ENCODE measurements at regions not wholly inside any gene's neighbourhood (a gene's known extent, or its start where the extent isn't known, plus 50 kb on each side); places are given as distances from the start of the nearest gene placed in this dataset. TPM values are rescaled to one million over a fixed set of nuclear protein-coding genes. Genes with fewer than 3 reads are reported as not detected.

- DNase-seq: no peak
These were observed 78.0 kb downstream of the VEGFA start for GRCh38 chr6:43847741-43848630.

GRCh38 chr6:43846556-43846955 is 76.5 kb downstream of the VEGFA start:
- DNase-seq: no peak

DNA sequence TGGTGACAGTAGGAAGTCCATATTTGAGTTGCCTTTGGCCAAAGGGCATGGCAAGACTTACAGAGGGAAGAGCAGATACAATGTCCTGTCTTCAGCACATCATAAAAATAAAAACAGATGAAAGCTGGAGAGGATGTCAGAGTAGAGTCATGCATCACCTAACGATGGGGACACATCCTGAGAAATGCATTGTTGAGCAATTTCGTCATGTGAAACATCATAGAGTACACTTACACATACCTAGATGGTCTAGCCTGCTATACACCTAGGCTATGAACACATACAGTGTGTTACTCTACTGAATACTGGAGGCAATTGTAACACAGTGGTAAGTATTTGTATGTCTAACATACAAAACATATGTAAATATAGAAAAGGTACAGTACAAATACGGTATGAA is 75.6 kb downstream of the VEGFA start:
- DNase-seq: no peak

GRCh38 chr6:43843669-43844171 is 73.7 kb downstream of the VEGFA start:
- DNase-seq: no peak

- no peak for DNase-seq
These were observed 73.2 kb downstream of the VEGFA start for GRCh38 chr6:43843097-43843645.

DNA sequence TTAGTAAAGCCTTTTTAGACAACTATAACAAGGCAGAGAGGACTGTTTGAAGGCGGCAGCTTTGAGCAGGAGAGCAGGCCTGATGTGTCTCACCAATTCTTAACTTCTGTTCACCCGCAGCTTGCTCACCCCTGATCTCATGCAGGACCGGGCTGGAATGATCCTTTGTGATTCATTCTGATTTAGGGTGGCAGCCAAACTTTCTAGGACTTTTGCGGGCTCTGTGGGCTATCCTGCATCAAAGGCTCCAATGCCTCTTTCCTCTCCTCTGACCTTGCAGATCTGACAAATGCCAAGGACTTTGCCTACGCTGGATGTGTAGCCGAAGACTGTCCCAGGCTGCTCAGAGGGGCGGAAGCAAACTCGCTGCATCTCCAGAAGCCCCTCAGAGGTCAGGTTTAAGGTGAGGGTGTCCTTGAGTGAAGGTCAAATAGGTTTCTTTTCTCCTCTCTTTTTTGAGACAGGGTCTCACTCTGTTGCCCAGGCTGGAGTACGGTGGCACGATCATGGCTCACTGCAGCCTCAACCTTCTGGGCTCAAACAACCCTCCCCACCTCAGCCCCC is 72.3 kb downstream of the VEGFA start:
- no peak for DNase-seq

DNA sequence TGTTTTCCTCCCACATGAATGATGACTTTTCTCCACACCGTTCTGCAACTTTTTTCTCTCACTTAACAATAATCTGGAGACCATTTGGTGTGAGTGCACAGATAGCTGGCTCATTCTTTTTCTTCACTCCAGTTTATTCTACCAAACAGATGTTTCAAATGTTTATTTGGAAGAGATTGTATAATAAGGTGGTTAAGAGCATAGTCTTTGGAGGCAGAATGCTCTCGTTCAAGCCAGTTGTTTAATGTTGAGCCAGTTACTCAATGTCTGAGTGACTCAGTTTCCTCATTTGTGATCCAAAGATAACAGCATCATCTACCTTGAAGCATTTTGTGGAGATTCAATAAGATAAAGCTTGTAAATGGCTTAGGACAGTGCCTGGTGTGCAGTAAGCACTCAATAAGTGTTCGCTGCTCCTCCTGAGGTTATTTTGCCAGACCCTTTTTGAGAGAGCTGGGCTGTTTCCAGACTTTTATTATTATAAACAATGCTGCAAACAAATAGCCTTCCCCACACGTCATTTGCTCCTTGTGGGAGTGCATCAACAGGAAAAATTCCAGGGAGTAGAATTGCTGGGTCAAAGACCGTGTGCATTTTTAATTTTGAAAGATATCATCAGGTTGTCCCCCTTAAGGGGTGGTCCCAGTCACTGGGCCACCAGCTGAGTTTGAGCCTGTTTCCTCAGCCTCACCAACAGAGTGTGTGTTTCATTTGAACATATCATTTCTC is 70.6 kb downstream of the VEGFA start:
- no peak for DNase-seq

DNA sequence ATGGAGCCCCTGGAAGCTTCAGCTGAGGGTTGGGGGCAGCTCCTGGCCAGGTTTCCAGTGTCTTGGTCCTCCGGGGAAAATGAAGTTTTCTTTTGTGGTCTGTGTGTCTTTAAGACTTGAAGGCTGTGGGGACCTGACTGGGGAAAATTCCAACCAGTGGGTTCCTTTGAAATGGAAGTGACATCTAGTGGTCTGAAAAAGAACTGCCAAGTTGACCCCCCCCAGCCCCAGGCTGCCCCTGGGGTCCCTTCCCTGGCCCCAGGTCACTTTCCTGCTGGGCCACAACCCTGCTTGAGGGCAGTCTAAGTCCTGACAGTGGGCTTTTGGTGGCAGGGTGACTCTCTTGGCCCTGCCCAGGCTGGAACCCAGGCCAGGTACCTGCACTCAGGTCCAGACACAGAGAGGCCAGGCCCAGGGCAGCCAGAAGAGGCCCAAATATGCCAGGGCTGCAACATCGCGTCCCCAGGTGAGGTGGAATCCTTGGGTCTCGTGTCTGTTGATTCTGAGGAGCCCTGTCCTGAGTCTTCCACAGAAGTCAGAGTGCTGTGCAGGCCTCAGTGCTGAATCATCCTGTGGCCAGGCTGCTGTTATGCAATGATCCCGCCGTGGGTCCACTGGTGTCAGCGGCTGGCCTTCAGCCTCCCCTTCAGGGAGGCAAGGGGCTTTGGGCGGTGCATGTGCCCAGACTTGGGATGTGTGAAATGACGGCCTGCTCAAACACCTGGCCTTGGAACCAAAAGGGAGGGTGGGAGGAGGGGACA is 68.4 kb downstream of the VEGFA start:
- DNase-seq: no peak

GRCh38 chr6:43837507-43837906 is 67.5 kb downstream of the VEGFA start:
- DNase-seq: no peak

DNA sequence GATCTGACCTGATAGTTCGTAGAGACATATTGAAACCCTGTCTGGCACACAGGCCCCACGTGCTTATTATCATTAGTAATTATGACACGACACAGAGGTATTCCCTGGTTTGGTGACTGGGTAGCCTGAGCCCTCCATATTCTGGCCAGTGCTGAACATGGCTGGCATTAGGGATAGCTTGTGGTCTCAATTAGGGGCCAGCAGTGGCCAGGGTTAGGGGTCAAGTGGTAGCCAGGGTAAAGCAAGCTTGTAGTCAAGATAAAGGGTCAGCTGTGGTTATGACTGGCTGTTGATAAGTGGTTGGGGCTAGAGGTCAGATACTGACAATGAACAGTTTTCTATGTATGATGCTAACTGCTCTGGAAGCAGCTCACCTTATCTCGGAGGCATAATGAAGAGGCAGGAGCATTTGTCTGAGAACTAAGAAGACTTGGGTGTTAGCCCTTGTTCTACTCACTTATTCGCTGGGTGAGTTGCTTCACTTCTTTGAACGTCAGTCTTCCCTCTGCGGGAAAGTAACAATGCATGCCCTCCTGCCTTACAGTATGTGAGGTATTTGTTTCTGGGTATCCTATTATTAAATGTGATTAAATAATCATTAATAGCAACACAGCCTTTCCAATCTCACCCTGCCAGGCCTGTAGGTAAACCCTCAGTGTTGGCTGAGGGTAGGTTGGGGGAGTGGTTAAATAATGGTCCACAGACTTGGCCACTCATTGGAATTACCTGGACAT is 66.7 kb downstream of the VEGFA start:
- no peak for DNase-seq

Small RNAs in the stretch of these regions (small RNA-seq; reads per million reads assigned to genes)
- gene AL157371.1: not detected

Measured in occipital lobe (tissue), 2 donors.